Activated T-helper 17 cell treated with anti-CD3 and anti-CD28 coated beads, Interleukin-2, amount 50 U/mL, for 72 hours (primary cell): ENCODE measurements at regions not wholly inside any gene's neighbourhood (a gene's known extent, or its start where the extent isn't known, plus 50 kb on each side); places are given as distances from the start of the nearest gene placed in this dataset.
"Not testable (repeated sequence)": the region's sequence is repeated elsewhere in the genome, so short reads cannot be mapped to it uniquely, and the experiment has no call there.

Source experiments
- ATAC-seq: fragments of 150-1000 bp; cut with Tn5 transposase; replicated peaks from 2 replicates; pipeline ENCODE4 v1.10.0; 2021; ENCODE audit warnings: mild to moderate bottlenecking, moderate library complexity
- H3K27ac Mint-ChIP-seq: one replicate; pipeline ENCODE4 v1.8.0; 2022; ENCODE audit warnings: mixed read lengths
- H3K27me3 Mint-ChIP-seq: one replicate; pipeline ENCODE4 v1.8.0; 2022; ENCODE audit warnings: mixed read lengths
- H3K36me3 Mint-ChIP-seq: one replicate; pipeline ENCODE4 v1.8.0; 2022; ENCODE audit warnings: low read depth, mild to moderate bottlenecking, mixed read lengths
- H3K4me1 Mint-ChIP-seq: one replicate; pipeline ENCODE4 v1.8.0; 2022; ENCODE audit warnings: mixed read lengths
- H3K4me3 Mint-ChIP-seq: one replicate; pipeline ENCODE4 v1.8.0; 2022; ENCODE audit warnings: mild to moderate bottlenecking, mixed read lengths
- H3K9me3 Mint-ChIP-seq: one replicate; pipeline ENCODE4 v1.8.0; 2022; ENCODE audit warnings: mixed read lengths

DNA sequence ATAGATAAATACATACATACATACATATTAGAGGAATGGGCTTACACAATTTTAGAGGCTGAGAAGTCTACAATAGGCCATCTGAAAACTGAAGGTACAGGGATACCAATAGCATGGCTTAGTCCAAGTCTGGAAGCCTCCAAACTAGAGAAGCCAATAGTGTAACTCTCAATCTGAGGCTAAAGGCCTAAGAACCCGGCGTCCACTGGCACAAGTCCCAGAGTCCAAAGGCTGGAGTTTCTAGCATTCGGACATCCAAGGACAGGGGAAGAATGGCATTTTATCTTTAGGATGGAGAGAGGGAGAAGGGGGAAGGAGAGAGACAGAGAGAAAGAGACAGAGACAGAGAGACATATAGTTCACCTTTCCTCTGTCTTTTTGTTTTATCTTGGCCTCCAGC, 63.7 kb upstream of the SYT4 start:
- no peaks in the 10 kb centered on the region for H3K4me1 Mint-ChIP-seq
- H3K27ac Mint-ChIP-seq, result no peak overlapping the region
- H3K36me3 Mint-ChIP-seq, result no peaks in the 10 kb centered on the region
- ATAC-seq, result no peak
- no peaks in the 10 kb centered on the region for H3K27me3 Mint-ChIP-seq
- H3K9me3 Mint-ChIP-seq, result peaks cover 25% of the 10 kb centered on the region
- no peak overlapping the region for H3K4me3 Mint-ChIP-seq

DNA sequence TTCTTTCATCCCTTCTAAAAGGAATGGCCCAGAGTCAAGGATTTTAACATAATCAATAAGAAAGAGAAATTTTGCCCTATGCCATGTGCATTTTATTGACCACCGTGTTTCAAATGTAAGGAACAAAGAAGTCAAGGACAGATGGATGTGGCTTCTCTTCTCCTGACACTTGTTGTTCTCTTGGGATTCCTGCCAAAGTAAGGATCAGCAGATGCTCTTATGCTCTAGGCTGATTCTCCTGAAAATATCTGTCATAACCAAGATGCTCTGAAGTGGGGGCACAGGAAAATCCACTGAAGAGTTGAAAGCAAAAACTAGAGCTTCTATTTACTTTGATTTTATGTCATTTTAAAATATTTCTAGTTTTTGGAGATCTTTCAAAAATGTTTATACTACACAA, 72.9 kb upstream of the SYT4 start:
- Mint-ChIP-seq H3K36me3 (no peaks in the 10 kb centered on the region), H3K4me3 (no peak overlapping the region), H3K4me1 (no peaks in the 10 kb centered on the region), H3K27me3 (no peaks in the 10 kb centered on the region), H3K27ac (no peak overlapping the region), H3K9me3 (peaks cover 11% of the 10 kb centered on the region)
- ATAC-seq, result no peak

DNA sequence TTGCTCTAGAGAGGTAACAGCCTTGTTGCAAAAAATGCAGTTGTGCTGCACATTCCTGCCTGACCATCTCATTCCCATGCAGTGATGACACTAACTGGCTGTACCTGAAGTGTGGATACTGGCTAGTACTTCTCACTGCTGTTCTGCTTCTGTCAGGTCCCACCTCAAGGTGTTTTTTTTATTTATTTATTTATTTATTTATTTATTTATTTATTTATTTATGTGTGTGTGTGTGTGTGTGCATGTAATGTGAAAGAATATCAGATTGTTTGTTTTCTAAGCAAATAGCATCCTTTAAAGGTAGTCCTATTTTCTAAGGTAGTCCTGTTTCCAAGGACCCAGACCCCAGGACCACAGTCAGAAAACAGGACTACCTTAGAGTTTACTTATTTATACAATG, 87.2 kb upstream of the SYT4 start:
- Mint-ChIP-seq H3K27ac (no peak overlapping the region), H3K36me3 (no peaks in the 10 kb centered on the region), H3K4me3 (no peak overlapping the region), H3K4me1 (no peaks in the 10 kb centered on the region), H3K27me3 (no peaks in the 10 kb centered on the region), H3K9me3 (peaks cover 13% of the 10 kb centered on the region)
- no peak for ATAC-seq

DNA sequence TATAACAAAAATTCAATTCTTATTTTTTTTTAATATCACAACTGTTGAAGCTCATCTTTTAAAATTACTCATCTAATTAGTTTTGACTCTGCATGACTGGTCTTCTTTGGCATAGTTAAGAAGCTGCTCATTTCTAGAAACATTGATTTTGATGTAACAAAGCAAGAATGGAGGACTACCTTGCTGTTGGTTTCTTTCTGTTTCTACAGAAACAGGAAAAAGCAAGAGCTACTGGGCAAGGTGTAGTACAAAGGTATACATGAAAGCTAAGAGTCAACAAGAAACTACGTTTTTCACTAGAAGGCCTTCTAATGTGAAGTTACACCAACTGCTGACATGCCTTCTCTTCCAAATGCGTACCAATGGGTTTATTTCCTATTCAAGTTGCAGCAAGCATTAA, 90.6 kb upstream of the SYT4 start:
- Mint-ChIP-seq H3K4me3 (no peak overlapping the region), H3K27ac (no peak overlapping the region), H3K4me1 (no peaks in the 10 kb centered on the region), H3K36me3 (no peaks in the 10 kb centered on the region), H3K27me3 (no peaks in the 10 kb centered on the region), H3K9me3 (peaks cover 5% of the 10 kb centered on the region)
- ATAC-seq, result no peak

DNA sequence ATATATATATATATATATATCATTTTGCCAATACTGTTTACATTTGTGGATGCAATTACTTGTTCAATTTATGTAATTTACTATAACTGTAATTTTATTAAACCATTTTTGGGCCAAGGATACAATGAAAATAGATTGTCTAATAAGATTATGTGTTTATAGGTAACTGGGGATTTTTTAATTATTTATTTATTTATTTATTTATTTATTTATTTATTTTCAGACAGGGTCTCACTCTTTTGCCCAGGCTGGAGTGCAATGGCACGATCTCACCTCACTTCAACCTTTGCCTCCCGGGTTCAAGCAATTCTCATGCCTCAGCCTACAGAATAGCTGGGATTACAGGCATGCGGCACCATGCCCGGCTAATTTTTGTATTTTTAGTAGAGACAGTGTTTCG, 92.0 kb upstream of the SYT4 start:
- H3K9me3 Mint-ChIP-seq, H3K4me1 Mint-ChIP-seq, ATAC-seq, H3K27me3 Mint-ChIP-seq, H3K27ac Mint-ChIP-seq, H3K4me3 Mint-ChIP-seq, H3K36me3 Mint-ChIP-seq: not testable (repeated sequence)

DNA sequence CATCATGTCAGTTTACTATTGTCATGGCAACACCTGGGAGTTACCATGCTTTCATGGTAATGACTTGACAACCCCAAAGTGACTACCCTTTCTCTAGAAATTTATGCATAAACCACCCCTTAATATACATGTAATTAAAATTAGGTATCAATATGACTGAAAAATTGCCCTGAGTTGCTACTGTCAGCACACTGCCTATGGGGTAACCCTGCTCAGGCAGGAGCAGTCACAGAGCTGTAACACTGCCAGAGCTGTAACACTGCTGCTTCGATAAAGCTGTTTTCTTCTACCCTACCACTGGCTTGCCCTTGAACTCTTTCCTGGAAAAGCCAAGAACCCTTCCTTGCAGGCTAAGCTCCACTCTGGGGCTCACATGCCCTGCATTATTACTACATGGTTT, 95.5 kb upstream of the SYT4 start:
- no peaks in the 10 kb centered on the region for H3K27me3 Mint-ChIP-seq
- ATAC-seq, result no peak
- H3K4me1 Mint-ChIP-seq, result no peaks in the 10 kb centered on the region
- H3K36me3 Mint-ChIP-seq, result no peaks in the 10 kb centered on the region
- H3K4me3 Mint-ChIP-seq, result no peak overlapping the region
- H3K9me3 Mint-ChIP-seq, result no peaks in the 10 kb centered on the region
- no peak overlapping the region for H3K27ac Mint-ChIP-seq

DNA sequence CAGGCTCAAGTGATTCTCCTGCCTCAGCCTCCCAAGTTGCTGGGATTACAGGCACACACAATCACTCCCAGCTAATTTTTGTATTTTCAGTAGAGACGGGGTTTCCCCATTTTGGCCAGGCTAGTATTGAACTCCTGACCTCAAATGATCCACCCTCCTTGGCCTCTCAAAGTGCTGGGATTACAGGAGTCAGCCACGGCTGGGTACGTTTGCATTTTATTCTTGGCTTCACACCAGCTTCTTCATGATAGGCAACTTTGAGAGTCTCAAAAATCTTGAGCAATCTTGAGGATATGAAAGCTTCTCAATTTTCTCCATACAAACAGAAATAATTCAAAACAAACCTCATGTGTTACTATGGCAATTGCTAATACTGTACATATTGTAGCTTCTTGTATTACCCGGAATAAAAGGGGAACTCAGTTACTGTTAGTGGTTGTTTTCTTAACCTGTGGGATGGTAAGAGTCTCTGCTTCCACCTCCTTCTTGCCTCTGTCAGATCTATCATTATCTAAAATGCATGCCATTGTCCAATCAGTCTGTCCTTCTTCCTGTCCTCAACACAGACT, 102.9 kb upstream of the SYT4 start:
- H3K27ac Mint-ChIP-seq, result no peak overlapping the region
- no peak overlapping the region for H3K4me3 Mint-ChIP-seq
- H3K4me1 Mint-ChIP-seq, result no peaks in the 10 kb centered on the region
- no peak for ATAC-seq
- H3K9me3 Mint-ChIP-seq, result peaks cover 8% of the 10 kb centered on the region
- no peaks in the 10 kb centered on the region for H3K36me3 Mint-ChIP-seq
- H3K27me3 Mint-ChIP-seq, result no peaks in the 10 kb centered on the region

DNA sequence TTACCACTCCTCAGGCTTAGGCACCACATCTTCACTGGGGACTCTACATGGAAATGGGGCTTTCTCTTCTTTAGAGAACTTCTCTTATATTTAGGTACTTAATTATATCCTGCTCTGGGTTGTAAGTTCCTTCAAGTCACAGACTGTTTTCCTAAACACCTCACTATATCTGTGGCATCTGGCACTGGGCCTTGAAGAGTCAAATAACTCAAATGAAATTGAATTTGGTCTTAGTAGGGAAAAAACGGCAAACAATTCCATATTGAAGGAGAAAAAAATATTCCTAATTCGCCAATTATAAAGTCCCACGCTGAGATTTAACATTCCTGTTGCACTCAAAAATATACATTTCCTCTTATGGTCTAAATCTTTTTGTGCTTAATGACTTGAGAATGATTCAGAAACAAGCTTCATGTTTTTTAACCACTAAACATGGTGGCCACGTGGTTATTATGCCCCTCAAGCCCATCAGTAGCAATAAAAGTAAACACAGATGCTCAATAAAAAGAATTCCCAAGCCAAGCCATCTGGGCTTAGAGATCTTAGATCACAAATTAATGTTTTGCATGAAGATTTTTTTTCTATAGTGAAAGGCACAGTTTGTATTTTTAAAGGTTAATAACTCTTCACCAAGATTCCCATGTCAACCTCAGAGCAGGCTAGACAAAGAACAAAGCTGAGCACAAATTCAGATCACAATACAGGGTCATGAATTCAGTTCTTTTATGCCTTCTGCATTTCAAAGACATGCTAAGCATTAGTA, 105.5 kb upstream of the SYT4 start:
- Mint-ChIP-seq H3K9me3 (peaks cover 8% of the 10 kb centered on the region), H3K27ac (no peak overlapping the region), H3K4me3 (no peak overlapping the region), H3K27me3 (no peaks in the 10 kb centered on the region), H3K4me1 (no peaks in the 10 kb centered on the region), H3K36me3 (no peaks in the 10 kb centered on the region)
- ATAC-seq, result no peak

DNA sequence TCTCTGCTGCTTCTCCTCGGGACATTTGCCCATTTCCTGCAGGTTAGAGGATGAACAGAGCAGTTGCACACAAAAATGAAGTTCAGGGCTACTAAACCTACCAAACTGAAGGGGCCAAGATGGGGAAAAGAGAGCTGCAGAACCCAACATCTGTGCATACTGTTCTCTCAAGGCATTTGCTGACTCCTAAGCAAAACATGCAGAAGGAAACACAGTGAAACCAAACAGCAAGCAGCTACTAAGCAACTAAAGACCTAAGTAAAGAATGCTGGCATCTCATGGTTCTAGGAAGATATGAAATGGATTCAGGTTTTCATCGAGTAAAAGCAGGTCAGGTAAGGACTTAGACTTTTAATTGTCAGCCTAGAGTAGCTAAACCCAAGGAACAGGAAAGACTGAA, 111.9 kb upstream of the SYT4 start:
- Mint-ChIP-seq H3K27ac (no peak overlapping the region), H3K9me3 (no peaks in the 10 kb centered on the region), H3K4me3 (no peak overlapping the region), H3K36me3 (no peaks in the 10 kb centered on the region), H3K4me1 (no peaks in the 10 kb centered on the region), H3K27me3 (no peaks in the 10 kb centered on the region)
- ATAC-seq, result no peak

DNA sequence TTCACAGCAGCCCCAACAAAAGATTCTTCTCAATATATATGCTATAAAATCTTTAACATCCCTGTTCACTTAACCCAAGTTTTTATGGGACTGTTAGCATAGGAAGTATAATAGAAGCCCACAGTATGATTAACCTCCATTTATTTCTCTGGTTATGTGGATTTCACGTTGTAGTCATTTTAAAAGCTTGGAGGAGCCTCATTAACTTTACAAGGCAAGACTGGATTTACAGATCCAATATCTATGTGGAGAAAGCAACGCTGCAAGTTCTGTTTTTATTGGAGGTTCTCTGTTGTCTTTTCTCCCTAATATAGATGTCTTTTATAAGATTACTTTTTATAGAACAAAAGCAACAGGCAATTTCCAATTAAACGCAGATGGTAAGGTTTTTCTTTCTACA, 114.9 kb upstream of the SYT4 start:
- Mint-ChIP-seq H3K4me1 (no peaks in the 10 kb centered on the region), H3K4me3 (no peak overlapping the region), H3K27me3 (no peaks in the 10 kb centered on the region), H3K27ac (no peak overlapping the region), H3K36me3 (no peaks in the 10 kb centered on the region), H3K9me3 (no peaks in the 10 kb centered on the region)
- no peak for ATAC-seq

DNA sequence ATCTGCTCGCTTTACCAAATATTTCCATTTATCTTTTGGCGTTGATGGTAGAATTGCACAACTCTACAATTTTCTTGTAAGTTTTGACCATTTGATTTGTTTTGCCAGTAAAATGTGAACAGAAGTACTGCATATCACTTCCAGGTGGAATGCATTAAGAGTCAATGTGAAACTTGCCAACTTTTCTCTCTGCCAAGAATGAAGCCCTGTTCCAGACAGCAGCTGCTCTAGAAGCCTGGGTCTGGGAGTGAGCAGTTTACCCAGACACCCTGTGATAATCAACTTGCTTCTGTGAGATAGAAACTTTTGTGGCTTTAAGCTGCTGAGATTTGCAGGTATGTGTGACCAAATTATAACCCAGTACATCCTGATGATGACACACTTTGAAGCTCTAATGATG, 115.9 kb upstream of the SYT4 start:
- no peak overlapping the region for H3K4me3 Mint-ChIP-seq
- ATAC-seq, result no peak
- H3K36me3 Mint-ChIP-seq, result no peaks in the 10 kb centered on the region
- H3K9me3 Mint-ChIP-seq, result no peaks in the 10 kb centered on the region
- no peaks in the 10 kb centered on the region for H3K27me3 Mint-ChIP-seq
- no peaks in the 10 kb centered on the region for H3K4me1 Mint-ChIP-seq
- H3K27ac Mint-ChIP-seq, result no peak overlapping the region

DNA sequence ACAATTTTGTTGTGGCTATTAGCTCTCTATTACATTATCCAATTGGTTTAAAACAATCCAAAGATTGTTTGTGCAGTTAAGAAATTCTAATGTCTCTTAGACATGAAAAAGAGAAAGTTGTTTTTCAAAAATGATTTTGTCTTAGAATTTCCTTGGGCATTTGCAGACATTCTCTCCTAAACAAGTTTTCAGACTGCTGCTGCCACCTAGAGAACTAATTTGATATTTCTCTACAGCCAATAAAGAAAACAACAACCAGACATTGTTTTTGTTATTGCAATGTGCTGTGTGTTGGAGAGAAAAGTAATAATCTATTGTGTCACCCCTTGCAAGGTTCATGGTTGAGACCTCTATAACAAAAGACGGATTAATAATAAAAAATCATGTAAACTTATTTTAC, 119.0 kb upstream of the SYT4 start:
- H3K4me1 Mint-ChIP-seq, result no peaks in the 10 kb centered on the region
- H3K9me3 Mint-ChIP-seq, result peaks cover 5% of the 10 kb centered on the region
- no peak for ATAC-seq
- H3K4me3 Mint-ChIP-seq, result no peak overlapping the region
- no peaks in the 10 kb centered on the region for H3K27me3 Mint-ChIP-seq
- no peaks in the 10 kb centered on the region for H3K36me3 Mint-ChIP-seq
- no peak overlapping the region for H3K27ac Mint-ChIP-seq

DNA sequence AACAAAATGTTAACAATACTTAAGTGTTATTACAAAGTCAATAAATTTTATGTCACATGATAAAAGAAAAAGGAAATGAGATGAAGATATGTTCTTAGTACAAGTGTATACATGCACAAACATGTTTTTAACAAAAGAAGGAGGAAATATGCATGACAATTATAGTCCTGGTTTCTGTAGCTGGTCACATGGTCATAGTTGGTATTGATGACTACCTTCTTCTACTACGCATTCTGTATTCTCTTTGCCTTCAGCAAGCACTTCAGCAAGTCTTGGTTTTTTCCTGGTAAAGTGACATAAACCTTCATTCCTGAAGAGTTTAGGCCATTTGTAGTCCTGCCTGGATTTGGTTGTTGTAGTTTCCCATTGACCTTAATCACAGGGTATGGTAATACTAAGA, 121.3 kb upstream of the SYT4 start:
- no peak overlapping the region for H3K4me3 Mint-ChIP-seq
- ATAC-seq, result no peak
- H3K36me3 Mint-ChIP-seq, result no peaks in the 10 kb centered on the region
- H3K9me3 Mint-ChIP-seq, result peaks cover 5% of the 10 kb centered on the region
- H3K27me3 Mint-ChIP-seq, result no peaks in the 10 kb centered on the region
- no peaks in the 10 kb centered on the region for H3K4me1 Mint-ChIP-seq
- H3K27ac Mint-ChIP-seq, result no peak overlapping the region

DNA sequence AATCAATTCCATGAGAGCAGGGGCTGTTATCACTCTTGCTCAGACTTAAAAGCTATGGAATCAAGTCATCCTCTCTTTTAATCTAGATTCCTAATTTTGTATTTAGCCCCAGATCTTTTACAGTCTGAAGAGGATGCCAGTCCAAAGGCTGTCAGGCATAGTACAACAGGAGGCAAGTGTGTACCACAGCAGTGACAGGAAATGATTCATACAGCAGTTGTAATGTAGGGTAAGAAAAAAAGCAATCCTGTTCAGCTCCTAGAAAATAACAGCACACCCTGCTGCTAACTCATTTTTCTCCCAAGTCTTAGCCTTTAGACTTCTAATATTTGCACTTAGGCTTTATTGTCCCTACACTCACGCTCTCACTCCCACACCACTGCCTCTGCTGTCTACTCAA, 127.8 kb upstream of the SYT4 start:
- H3K4me1 Mint-ChIP-seq, result no peaks in the 10 kb centered on the region
- peaks cover 16% of the 10 kb centered on the region for H3K9me3 Mint-ChIP-seq
- no peak for ATAC-seq
- H3K27me3 Mint-ChIP-seq, result no peaks in the 10 kb centered on the region
- no peak overlapping the region for H3K27ac Mint-ChIP-seq
- no peak overlapping the region for H3K4me3 Mint-ChIP-seq
- no peaks in the 10 kb centered on the region for H3K36me3 Mint-ChIP-seq

DNA sequence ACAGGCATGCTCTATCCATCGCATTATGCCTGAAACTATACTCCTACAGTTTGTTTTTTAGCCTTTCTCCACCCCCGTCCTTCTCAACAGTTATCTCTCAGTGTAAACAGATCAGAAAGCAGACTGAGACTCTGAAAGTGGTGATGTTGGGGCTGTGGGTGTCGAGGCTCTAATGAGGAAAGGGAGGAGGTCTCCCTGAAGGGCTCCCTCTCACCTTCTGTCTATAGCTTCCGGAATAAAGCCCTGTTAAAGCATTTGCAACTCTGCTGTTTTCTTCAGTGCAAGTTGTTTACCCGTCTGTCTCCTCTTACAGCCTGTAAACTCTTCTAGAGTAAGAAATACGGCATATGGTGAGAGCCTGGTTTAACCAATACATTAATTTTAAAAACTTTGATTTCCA, 136.7 kb upstream of the SYT4 start:
- H3K4me3 Mint-ChIP-seq, result no peak overlapping the region
- no peaks in the 10 kb centered on the region for H3K9me3 Mint-ChIP-seq
- H3K36me3 Mint-ChIP-seq, result no peaks in the 10 kb centered on the region
- ATAC-seq, result no peak
- no peaks in the 10 kb centered on the region for H3K4me1 Mint-ChIP-seq
- H3K27ac Mint-ChIP-seq, result no peak overlapping the region
- no peaks in the 10 kb centered on the region for H3K27me3 Mint-ChIP-seq

DNA sequence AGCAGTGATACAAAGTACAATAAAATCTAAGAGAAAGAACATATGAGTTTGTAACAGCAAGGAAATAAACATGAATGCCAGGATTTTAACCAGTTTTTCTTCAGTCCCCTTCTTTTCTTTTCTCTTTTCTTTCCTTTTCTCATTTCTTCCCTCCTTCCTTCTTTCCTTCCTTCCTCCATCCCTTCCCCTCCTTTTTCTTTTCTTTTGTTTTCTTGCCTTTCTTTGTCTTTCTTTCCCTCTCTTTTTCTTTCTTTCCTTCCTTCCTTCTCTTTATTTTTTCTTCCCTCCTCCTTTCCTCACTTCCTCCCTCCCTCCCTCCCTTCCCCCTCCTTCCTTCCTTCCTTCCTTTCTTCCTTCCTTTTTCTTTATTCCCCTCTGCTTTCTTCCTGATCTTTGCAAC, 142.8 kb upstream of the SYT4 start:
- Mint-ChIP-seq H3K4me3 (no peak overlapping the region), H3K4me1 (no peaks in the 10 kb centered on the region), H3K36me3 (no peaks in the 10 kb centered on the region), H3K27me3 (no peaks in the 10 kb centered on the region), H3K9me3 (peaks cover 6% of the 10 kb centered on the region), H3K27ac (no peak overlapping the region)
- no peak for ATAC-seq
